A549 (cell line): ENCODE measurements at regions not wholly inside any gene's neighbourhood (a gene's known extent, or its start where the extent isn't known, plus 50 kb on each side); places are given as distances from the start of the nearest gene placed in this dataset.

ENCODE experiments used
- CHD2 ChIP-seq: fragments of 150-350 bp; IDR thresholded peaks from 2 replicates; pipeline ENCODE4 v1.6.1; 2014; ENCODE audit warnings: low read length; ENCODE audit not compliant: partially characterized antibody
- CTCF ChIP-seq: fragments of >200 bp; sonication (Bioruptor Twin); formaldehyde crosslinking; IDR thresholded peaks from 3 replicates; pipeline ENCODE4 v1.5.1; 2016
- ELK1 ChIP-seq: fragments of 150-350 bp; IDR thresholded peaks from 2 replicates; pipeline ENCODE4 v1.6.1; 2014; ENCODE audit warnings: low read depth, mild to moderate bottlenecking, low read length
- MAX ChIP-seq: IDR thresholded peaks from 2 replicates; pipeline ENCODE4 v1.6.1; 2012
- POLR2A ChIP-seq: IDR thresholded peaks from 2 replicates; pipeline ENCODE4 v1.6.1; 2012; ENCODE audit warnings: mild to moderate bottlenecking, low read length
- RAD21 ChIP-seq, 2 experiments: fragments of >200 bp in 1 of 2; sonication (Bioruptor Twin) in 1 of 2; formaldehyde crosslinking in 1 of 2; IDR thresholded peaks in 1 of 2; conservative IDR thresholded peaks in 1 of 2; 2 replicates in 1 of 2; 3 replicates in 1 of 2; pipeline ENCODE4 v1.6.1; 2012 to 2018; ENCODE audit warnings: inconsistent platforms in 1 of 2
- RFX5 ChIP-seq: fragments of 450-650 bp; IDR thresholded peaks from 2 replicates; pipeline ENCODE4 v1.7.1; 2014; ENCODE audit warnings: antibody characterized with exemption, mild to moderate bottlenecking, moderate library complexity
- SREBF2 ChIP-seq: fragments of 450-650 bp; IDR thresholded peaks from 2 replicates; pipeline ENCODE4 v1.6.1; 2014; ENCODE audit warnings: mild to moderate bottlenecking, moderate library complexity
- TF ChIP-seq, protein P1 (sequence below): fragments of 250-450 bp; sonication (Bioruptor Pico); IDR thresholded peaks from 2 replicates; pipeline ENCODE4 v1.5.0; 2020; ENCODE audit warnings: low read depth, mild to moderate bottlenecking, moderate library complexity

DNA sequence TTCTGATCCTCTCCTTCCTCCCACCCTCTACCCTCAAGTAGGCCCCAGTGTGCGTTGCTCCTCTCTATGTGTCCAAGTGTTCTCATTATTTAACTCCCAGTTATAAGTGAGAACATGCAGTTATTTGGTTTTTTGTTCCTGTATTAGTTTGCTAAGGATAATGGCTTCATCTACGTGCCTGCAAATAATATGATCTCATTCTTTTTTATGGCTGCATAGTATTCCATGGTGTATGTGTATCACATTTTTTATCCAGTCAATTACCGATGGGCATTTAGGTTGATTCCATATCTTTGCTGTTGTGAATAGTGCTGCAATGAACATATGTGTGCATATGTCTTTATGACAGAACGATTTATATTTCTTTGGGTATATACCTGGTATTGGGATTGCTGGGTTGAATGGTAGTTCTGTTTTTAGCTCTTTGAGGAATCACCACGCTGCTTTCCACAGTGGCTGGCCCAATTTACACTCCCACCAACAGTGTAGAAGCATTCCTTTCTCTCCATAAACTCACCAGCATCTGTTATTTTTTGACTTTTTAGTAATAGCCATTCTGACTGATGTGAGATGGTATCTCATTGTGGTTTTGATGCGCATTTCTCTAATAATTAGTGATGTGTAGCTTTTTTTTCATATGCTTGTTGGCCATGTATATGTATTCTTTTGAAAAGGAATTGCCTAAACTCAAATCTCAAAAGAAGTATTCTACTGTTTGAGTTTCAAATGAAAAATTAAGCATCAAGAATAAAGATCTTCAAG is 116.9 kb downstream of the ETS2 start:
- TF ChIP-seq ELK1 (no peak), CTCF (no peak), POLR2A (no peak), RAD21 (conservative IDR thresholded peaks at IDR 0.05 in 1 of 2, IDR thresholded peaks at IDR 0.05 in 1 of 2) (no peak), CHD2 (no peak), SREBF2 (no peak), MAX (no peak), RFX5 (no peak)
- TF ChIP-seq, protein P1, sequence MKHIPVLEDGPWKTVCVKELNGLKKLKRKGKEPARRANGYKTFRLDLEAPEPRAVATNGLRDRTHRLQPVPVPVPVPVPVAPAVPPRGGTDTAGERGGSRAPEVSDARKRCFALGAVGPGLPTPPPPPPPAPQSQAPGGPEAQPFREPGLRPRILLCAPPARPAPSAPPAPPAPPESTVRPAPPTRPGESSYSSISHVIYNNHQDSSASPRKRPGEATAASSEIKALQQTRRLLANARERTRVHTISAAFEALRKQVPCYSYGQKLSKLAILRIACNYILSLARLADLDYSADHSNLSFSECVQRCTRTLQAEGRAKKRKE, result no peak
